SK-N-SH treated with all-trans-retinoic acid at 6 μM for 48 hours (cell line): ENCODE measurements at regions not wholly inside any gene's neighbourhood (a gene's known extent, or its start where the extent isn't known, plus 50 kb on each side); places are given as distances from the start of the nearest gene placed in this dataset.

Experiments used
- ATAC-seq: fragments of 200-7000 bp; cut with Tn5 transposase; 3 replicates; pipeline ENCODE4 v1.9.1; 2020; ENCODE audit warnings: mild to moderate bottlenecking, moderate library complexity
- ARNTL ChIP-seq: fragments of 450-650 bp; formaldehyde crosslinking; IDR thresholded peaks from 2 replicates; pipeline ENCODE4 v1.5.0; 2020; ENCODE audit warnings: low read depth, mild to moderate bottlenecking, moderate library complexity, borderline replicate concordance
- BACH2 ChIP-seq: fragments of 250-450 bp; sonication (Bioruptor Pico); IDR thresholded peaks from 2 replicates; pipeline ENCODE4 v1.9.0; 2021; ENCODE audit warnings: mild to moderate bottlenecking, borderline replicate concordance
- CSDC2 ChIP-seq: fragments of 250-450 bp; sonication (Bioruptor Pico); IDR thresholded peaks from 2 replicates; pipeline ENCODE4 v1.5.0; 2020; ENCODE audit warnings: mild to moderate bottlenecking, moderate library complexity
- CSRNP3 ChIP-seq: fragments of 250-450 bp; sonication (Bioruptor Pico); IDR thresholded peaks from 2 replicates; pipeline ENCODE4 v1.5.1; 2021; ENCODE audit warnings: mild to moderate bottlenecking, moderate library complexity
- ISL1 ChIP-seq: fragments of 250-450 bp; sonication (Bioruptor Pico); IDR thresholded peaks from 2 replicates; pipeline ENCODE4 v2.1.2; 2022; ENCODE audit warnings: mild to moderate bottlenecking, moderate library complexity
- OSR1 ChIP-seq: fragments of 250-450 bp; sonication (Bioruptor Pico); IDR thresholded peaks from 2 replicates; pipeline ENCODE4 v1.8.0; 2022; ENCODE audit warnings: moderate library complexity, mild to moderate bottlenecking, inconsistent platforms
- PATZ1 ChIP-seq: fragments of 250-450 bp; sonication (Bioruptor Pico); IDR thresholded peaks from 2 replicates; pipeline ENCODE4 v1.8.0; 2020; ENCODE audit warnings: mild to moderate bottlenecking, moderate library complexity, borderline replicate concordance
- PPARA ChIP-seq: fragments of 250-450 bp; sonication (Bioruptor Pico); IDR thresholded peaks from 2 replicates; pipeline ENCODE4 v1.5.0; 2020; ENCODE audit warnings: mild to moderate bottlenecking, borderline replicate concordance
- RARB ChIP-seq: fragments of 250-450 bp; sonication (Bioruptor Pico); IDR thresholded peaks from 2 replicates; pipeline ENCODE4 v1.8.0; 2021; ENCODE audit warnings: mild to moderate bottlenecking, moderate library complexity
- SNAI2 ChIP-seq: fragments of 250-450 bp; sonication (Bioruptor Pico); IDR thresholded peaks from 2 replicates; pipeline ENCODE4 v1.5.0; 2020; ENCODE audit warnings: mild to moderate bottlenecking, moderate library complexity
- TCF4 ChIP-seq: fragments of 250-450 bp; sonication (Bioruptor Pico); IDR thresholded peaks from 2 replicates; pipeline ENCODE4 v1.8.0; 2021; ENCODE audit warnings: mild to moderate bottlenecking, moderate library complexity, borderline replicate concordance
- TOX ChIP-seq: fragments of 250-450 bp; sonication (Bioruptor Pico); IDR thresholded peaks from 2 replicates; pipeline ENCODE4 v1.8.0; 2021; ENCODE audit warnings: mild to moderate bottlenecking, moderate library complexity, borderline replicate concordance
- ZC3H10 ChIP-seq: fragments of 250-450 bp; sonication (Bioruptor Pico); IDR thresholded peaks from 2 replicates; pipeline ENCODE4 v1.5.1; 2021; ENCODE audit warnings: mild to moderate bottlenecking, moderate library complexity
- ZFP3 ChIP-seq: fragments of 250-450 bp; sonication (Bioruptor Pico); IDR thresholded peaks from 2 replicates; pipeline ENCODE4 v1.5.0; 2020; ENCODE audit warnings: mild to moderate bottlenecking, moderate library complexity
- ZFP30 ChIP-seq: fragments of 450-650 bp; formaldehyde crosslinking; IDR thresholded peaks from 2 replicates; pipeline ENCODE4 v1.5.0; 2022; ENCODE audit warnings: mild to moderate bottlenecking, moderate library complexity
- ZNF565 ChIP-seq: fragments of 450-650 bp; formaldehyde crosslinking; conservative IDR thresholded peaks from 2 replicates; pipeline ENCODE4 v1.5.0; 2020; ENCODE audit warnings: low read depth, mild to moderate bottlenecking, moderate library complexity
- ZNF70 ChIP-seq: fragments of 450-650 bp; formaldehyde crosslinking; IDR thresholded peaks from 2 replicates; pipeline ENCODE4 v1.5.0; 2020; ENCODE audit warnings: mild to moderate bottlenecking, moderate library complexity
- ZNF8 ChIP-seq: fragments of 450-650 bp; formaldehyde crosslinking; IDR thresholded peaks from 2 replicates; pipeline ENCODE4 v1.5.0; 2020; ENCODE audit warnings: mild to moderate bottlenecking, moderate library complexity
- TF ChIP-seq, protein P1 (sequence below): fragments of 250-450 bp; sonication (Bioruptor Pico); IDR thresholded peaks from 2 replicates; pipeline ENCODE4 v1.5.1; 2020; ENCODE audit warnings: low read depth, mild to moderate bottlenecking, moderate library complexity
- TF ChIP-seq, protein P2 (sequence below): fragments of 250-450 bp; sonication (Bioruptor Pico); IDR thresholded peaks from 2 replicates; pipeline ENCODE4 v1.5.0; 2020; ENCODE audit warnings: mild to moderate bottlenecking, moderate library complexity

- no peak for ATAC-seq
- no peak for TF ChIP-seq ZC3H10
- TF ChIP-seq ZFP30 (CRISPR knock-in tag), result no peak
- TF ChIP-seq, protein P1, sequence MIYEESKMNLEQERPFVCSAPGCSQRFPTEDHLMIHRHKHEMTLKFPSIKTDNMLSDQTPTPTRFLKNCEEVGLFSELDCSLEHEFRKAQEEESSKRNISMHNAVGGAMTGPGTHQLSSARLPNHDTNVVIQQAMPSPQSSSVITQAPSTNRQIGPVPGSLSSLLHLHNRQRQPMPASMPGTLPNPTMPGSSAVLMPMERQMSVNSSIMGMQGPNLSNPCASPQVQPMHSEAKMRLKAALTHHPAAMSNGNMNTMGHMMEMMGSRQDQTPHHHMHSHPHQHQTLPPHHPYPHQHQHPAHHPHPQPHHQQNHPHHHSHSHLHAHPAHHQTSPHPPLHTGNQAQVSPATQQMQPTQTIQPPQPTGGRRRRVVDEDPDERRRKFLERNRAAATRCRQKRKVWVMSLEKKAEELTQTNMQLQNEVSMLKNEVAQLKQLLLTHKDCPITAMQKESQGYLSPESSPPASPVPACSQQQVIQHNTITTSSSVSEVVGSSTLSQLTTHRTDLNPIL (CRISPR knock-in tag), result no peak
- TF ChIP-seq RARB, result no peak
- no peak for TF ChIP-seq ISL1 (CRISPR knock-in tag)
- no peak for TF ChIP-seq BACH2 (CRISPR knock-in tag)
- no peak for TF ChIP-seq ZFP3 (CRISPR knock-in tag)
- TF ChIP-seq ZNF565 (CRISPR knock-in tag), result no peak
- no peak for TF ChIP-seq SNAI2 (CRISPR knock-in tag)
- no peak for TF ChIP-seq CSDC2 (CRISPR knock-in tag)
- no peak for TF ChIP-seq PPARA (CRISPR knock-in tag)
- no peak for TF ChIP-seq ZNF8
- TF ChIP-seq CSRNP3, result no peak
- TF ChIP-seq ZNF70 (CRISPR knock-in tag), result no peak
- TF ChIP-seq ARNTL (CRISPR knock-in tag), result no peak
- no peak for TF ChIP-seq TCF4 (CRISPR knock-in tag)
Observed at GRCh38 chr9:20227166-20227874, 395.0 kb downstream of the MLLT3 start.

DNA sequence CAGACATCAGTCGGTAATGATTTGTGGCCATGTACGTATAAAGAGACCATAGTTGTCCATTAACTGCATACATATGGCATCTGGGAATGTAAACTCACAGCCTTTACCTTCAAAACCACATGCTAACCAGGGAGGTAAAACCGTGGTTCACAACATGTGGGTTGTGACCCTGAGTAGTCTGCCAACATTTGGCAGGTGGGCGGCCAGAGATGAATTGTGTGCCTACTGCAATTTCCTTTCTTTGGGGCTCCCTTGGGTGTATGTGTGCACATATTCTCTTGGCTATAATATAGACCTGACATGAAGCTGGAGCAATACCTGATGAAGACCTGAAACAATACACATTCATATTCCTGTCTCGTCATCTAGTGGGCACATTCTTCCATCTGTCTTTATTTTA lies 396.0 kb downstream of the MLLT3 start:
- TF ChIP-seq ZNF8 (no peak), SNAI2 (CRISPR knock-in tag) (no peak), RARB (no peak), OSR1 (no peak), ZFP3 (CRISPR knock-in tag) (no peak), ZNF565 (CRISPR knock-in tag) (no peak), ARNTL (CRISPR knock-in tag) (no peak), TOX (CRISPR knock-in tag) (no peak), ZNF70 (CRISPR knock-in tag) (no peak)
- TF ChIP-seq, protein P1 (CRISPR knock-in tag), result no peak
- TF ChIP-seq, protein P2, sequence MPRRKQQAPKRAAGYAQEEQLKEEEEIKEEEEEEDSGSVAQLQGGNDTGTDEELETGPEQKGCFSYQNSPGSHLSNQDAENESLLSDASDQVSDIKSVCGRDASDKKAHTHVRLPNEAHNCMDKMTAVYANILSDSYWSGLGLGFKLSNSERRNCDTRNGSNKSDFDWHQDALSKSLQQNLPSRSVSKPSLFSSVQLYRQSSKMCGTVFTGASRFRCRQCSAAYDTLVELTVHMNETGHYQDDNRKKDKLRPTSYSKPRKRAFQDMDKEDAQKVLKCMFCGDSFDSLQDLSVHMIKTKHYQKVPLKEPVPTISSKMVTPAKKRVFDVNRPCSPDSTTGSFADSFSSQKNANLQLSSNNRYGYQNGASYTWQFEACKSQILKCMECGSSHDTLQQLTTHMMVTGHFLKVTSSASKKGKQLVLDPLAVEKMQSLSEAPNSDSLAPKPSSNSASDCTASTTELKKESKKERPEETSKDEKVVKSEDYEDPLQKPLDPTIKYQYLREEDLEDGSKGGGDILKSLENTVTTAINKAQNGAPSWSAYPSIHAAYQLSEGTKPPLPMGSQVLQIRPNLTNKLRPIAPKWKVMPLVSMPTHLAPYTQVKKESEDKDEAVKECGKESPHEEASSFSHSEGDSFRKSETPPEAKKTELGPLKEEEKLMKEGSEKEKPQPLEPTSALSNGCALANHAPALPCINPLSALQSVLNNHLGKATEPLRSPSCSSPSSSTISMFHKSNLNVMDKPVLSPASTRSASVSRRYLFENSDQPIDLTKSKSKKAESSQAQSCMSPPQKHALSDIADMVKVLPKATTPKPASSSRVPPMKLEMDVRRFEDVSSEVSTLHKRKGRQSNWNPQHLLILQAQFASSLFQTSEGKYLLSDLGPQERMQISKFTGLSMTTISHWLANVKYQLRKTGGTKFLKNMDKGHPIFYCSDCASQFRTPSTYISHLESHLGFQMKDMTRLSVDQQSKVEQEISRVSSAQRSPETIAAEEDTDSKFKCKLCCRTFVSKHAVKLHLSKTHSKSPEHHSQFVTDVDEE (CRISPR knock-in tag), result no peak
- ATAC-seq, result no peak

DNA sequence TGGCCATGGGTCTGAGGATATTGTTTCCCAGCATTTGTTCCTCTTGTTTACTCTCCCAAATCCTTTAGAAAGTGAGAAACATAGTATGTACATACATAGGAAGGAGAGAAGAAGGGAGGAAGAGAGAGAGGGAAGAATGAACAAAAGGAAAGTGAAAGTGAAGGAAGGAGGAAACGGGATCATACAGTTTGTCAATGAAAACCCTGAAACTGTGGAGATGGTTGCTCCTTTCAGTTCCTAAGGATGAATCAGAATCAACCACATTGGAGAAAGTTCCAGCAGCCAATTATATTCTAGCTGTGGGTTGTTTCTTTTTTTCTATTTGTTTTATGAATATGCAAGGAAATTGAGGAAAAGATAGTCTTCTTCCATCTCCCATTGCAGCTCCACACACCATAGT lies 396.5 kb downstream of the MLLT3 start:
- no peak for ATAC-seq
- TF ChIP-seq PATZ1 (CRISPR knock-in tag) (no peak), ZNF565 (CRISPR knock-in tag) (no peak), ZFP30 (CRISPR knock-in tag) (no peak), CSRNP3 (no peak)
